ENCODE measurements at regions not wholly inside any gene's neighbourhood (a gene's known extent, or its start where the extent isn't known, plus 50 kb on each side); places are given as distances from the start of the nearest gene placed in this dataset.

- H2AK5ac ChIP-seq (ENCODE audit: low read length): no peak overlapping the region
- H4K8ac ChIP-seq (ENCODE audit: low read depth, low read length): no peak overlapping the region
- H3K4me3 ChIP-seq (ENCODE audit: low read length): no peak overlapping the region
- H2BK15ac ChIP-seq (replicated peaks; ENCODE audit: low read depth): no peak overlapping the region
- no peaks in the 10 kb centered on the region for H3K36me3 ChIP-seq (ENCODE audit: control insufficient read depth, insufficient read depth, low read length)
- no peak overlapping the region for H4K5ac ChIP-seq (ENCODE audit: low read length)
- H3K79me1 ChIP-seq (ENCODE audit: low read length): no peaks in the 10 kb centered on the region
- no peak overlapping the region for H3K23ac ChIP-seq (ENCODE audit: low read length)
- DNase-seq: no peak
- no peak overlapping the region for H3K27ac ChIP-seq (ENCODE audit: low read depth, low read length)
- no peaks in the 10 kb centered on the region for H3K79me2 ChIP-seq (ENCODE audit: control insufficient read depth, insufficient read depth, low read length)
- no peak overlapping the region for H3K4me2 ChIP-seq (ENCODE audit: low read length)
- H3K18ac ChIP-seq (ENCODE audit: low read length): no peak overlapping the region
- H2BK5ac ChIP-seq (ENCODE audit: low read length): no peak overlapping the region
- no peak overlapping the region for H3K9ac ChIP-seq (ENCODE audit: low read length)
- H3K4ac ChIP-seq (ENCODE audit: low read depth, low read length): no peak overlapping the region
- 100% methylated on average over 1 of the region's 4 CpGs for WGBS (ENCODE audit: extremely low coverage, insufficient coverage, low lambda C conversion rate)
- H3K27me3 ChIP-seq (ENCODE audit: insufficient read depth, low read length, poor library complexity): no peaks in the 10 kb centered on the region
- H3K4me1 ChIP-seq (ENCODE audit: control insufficient read depth, low read depth, low read length): no peaks in the 10 kb centered on the region
- no peak overlapping the region for H3K56ac ChIP-seq (ENCODE audit: low read length)
- no peak overlapping the region for H2BK120ac ChIP-seq (ENCODE audit: low read depth, low read length)
Measured at GRCh38 chr19:28846094-28846812, 366.7 kb downstream of the UQCRFS1 start.

DNA sequence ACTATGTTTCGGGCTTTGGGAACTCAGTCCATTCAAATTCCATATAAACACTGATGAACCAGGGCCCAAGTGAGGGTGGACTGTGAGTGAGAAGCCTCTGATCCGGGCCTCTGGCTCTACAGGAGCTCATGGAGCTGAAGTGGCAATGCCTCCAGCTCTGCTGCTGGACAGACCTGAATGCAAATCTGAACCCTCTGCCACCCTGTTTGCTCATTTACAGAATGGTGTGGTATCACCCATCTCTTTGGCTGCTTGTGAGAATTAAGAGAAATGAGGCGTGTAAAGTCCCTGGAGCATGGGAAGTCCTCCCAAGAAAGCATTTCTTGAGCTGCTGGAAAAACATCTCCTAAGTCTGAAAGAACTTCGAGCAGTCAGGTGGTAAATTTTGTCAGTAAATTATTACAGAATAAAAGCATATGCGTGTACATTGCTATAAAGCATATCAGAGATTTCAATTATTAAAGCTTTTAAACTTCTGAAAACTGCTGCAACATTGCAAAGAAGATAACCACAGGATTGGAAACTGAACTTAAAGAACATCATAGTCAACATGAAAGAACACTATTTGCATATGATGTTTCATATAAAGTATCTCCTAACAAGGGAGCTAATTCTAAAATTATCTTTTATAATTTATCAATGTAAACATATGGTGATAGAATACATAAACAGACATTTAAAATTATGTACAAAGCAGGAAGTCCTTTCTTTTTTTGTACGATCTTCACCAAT, 369.0 kb downstream of the UQCRFS1 start:
- H3K4me3 ChIP-seq (ENCODE audit: low read length): no peak overlapping the region
- H3K36me3 ChIP-seq (ENCODE audit: control insufficient read depth, insufficient read depth, low read length): no peaks in the 10 kb centered on the region
- no peak overlapping the region for H3K9ac ChIP-seq (ENCODE audit: low read length)
- no peak overlapping the region for H3K4me2 ChIP-seq (ENCODE audit: low read length)
- H2BK15ac ChIP-seq (replicated peaks; ENCODE audit: low read depth): no peak overlapping the region
- no peak overlapping the region for H2BK120ac ChIP-seq (ENCODE audit: low read depth, low read length)
- no peaks in the 10 kb centered on the region for H3K79me1 ChIP-seq (ENCODE audit: low read length)
- H2BK5ac ChIP-seq (ENCODE audit: low read length): no peak overlapping the region
- H3K4ac ChIP-seq (ENCODE audit: low read depth, low read length): no peak overlapping the region
- no peak for DNase-seq
- H3K27me3 ChIP-seq (ENCODE audit: insufficient read depth, low read length, poor library complexity): no peaks in the 10 kb centered on the region
- peaks cover 6% of the 10 kb centered on the region for H3K4me1 ChIP-seq (ENCODE audit: control insufficient read depth, low read depth, low read length)
- H2AK5ac ChIP-seq (ENCODE audit: low read length): no peak overlapping the region
- no peaks in the 10 kb centered on the region for H3K79me2 ChIP-seq (ENCODE audit: control insufficient read depth, insufficient read depth, low read length)
- no CpG with 5 or more reads among the region's 6 CpGs for WGBS (ENCODE audit: extremely low coverage, insufficient coverage, low lambda C conversion rate)
- H3K23ac ChIP-seq (ENCODE audit: low read length): no peak overlapping the region
- H3K27ac ChIP-seq (ENCODE audit: low read depth, low read length): no peak overlapping the region
- no peak overlapping the region for H3K56ac ChIP-seq (ENCODE audit: low read length)
- H4K5ac ChIP-seq (ENCODE audit: low read length): no peak overlapping the region
- no peak overlapping the region for H3K18ac ChIP-seq (ENCODE audit: low read length)
- H4K8ac ChIP-seq (ENCODE audit: low read depth, low read length): no peak overlapping the region

DNA sequence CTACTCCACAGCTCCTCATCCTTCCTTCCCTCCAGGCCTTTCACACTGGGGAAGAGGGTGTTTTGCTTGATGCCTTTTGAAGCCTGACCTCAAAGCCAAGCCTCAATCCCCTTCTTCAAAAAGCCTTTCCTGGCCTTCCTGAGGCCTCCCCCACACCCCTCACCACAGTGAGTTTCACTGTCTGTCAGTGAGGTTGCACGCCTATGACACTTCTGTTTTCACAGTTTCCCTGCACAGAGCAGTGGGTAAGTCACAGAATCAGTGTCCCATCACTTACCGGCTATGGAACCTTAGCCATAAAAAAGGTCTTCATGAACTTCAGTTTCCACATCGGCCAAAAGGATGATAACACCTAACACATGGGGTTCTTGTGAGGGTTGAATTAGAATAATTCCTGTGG, 371.4 kb downstream of the UQCRFS1 start:
- no peak overlapping the region for H3K9ac ChIP-seq (ENCODE audit: low read length)
- WGBS (ENCODE audit: extremely low coverage, insufficient coverage, low lambda C conversion rate): no CpG with 5 or more reads among the region's 3 CpGs
- no peak overlapping the region for H2BK120ac ChIP-seq (ENCODE audit: low read depth, low read length)
- no peak overlapping the region for H2BK5ac ChIP-seq (ENCODE audit: low read length)
- no peaks in the 10 kb centered on the region for H3K79me2 ChIP-seq (ENCODE audit: control insufficient read depth, insufficient read depth, low read length)
- H4K8ac ChIP-seq (ENCODE audit: low read depth, low read length): no peak overlapping the region
- no peak overlapping the region for H2BK15ac ChIP-seq (replicated peaks; ENCODE audit: low read depth)
- H3K23ac ChIP-seq (ENCODE audit: low read length): no peak overlapping the region
- DNase-seq: no peak
- no peak overlapping the region for H3K4ac ChIP-seq (ENCODE audit: low read depth, low read length)
- H3K27me3 ChIP-seq (ENCODE audit: insufficient read depth, low read length, poor library complexity): no peaks in the 10 kb centered on the region
- no peaks in the 10 kb centered on the region for H3K36me3 ChIP-seq (ENCODE audit: control insufficient read depth, insufficient read depth, low read length)
- no peak overlapping the region for H3K56ac ChIP-seq (ENCODE audit: low read length)
- H3K4me3 ChIP-seq (ENCODE audit: low read length): no peak overlapping the region
- no peak overlapping the region for H4K5ac ChIP-seq (ENCODE audit: low read length)
- no peak overlapping the region for H3K27ac ChIP-seq (ENCODE audit: low read depth, low read length)
- no peak overlapping the region for H3K18ac ChIP-seq (ENCODE audit: low read length)
- H2AK5ac ChIP-seq (ENCODE audit: low read length): no peak overlapping the region
- H3K4me1 ChIP-seq (ENCODE audit: control insufficient read depth, low read depth, low read length): peaks cover 6% of the 10 kb centered on the region
- no peaks in the 10 kb centered on the region for H3K79me1 ChIP-seq (ENCODE audit: low read length)
- H3K4me2 ChIP-seq (ENCODE audit: low read length): no peak overlapping the region

GRCh38 chr19:28840891-28841290, 372.1 kb downstream of the UQCRFS1 start:
- Histone ChIP-seq H3K4me2 (ENCODE audit: low read length) (no peak overlapping the region), H3K79me2 (ENCODE audit: control insufficient read depth, insufficient read depth, low read length) (no peaks in the 10 kb centered on the region), H2BK120ac (ENCODE audit: low read depth, low read length) (no peak overlapping the region), H3K56ac (ENCODE audit: low read length) (no peak overlapping the region), H2BK5ac (ENCODE audit: low read length) (no peak overlapping the region), H2BK15ac (replicated peaks; ENCODE audit: low read depth) (no peak overlapping the region), H3K27me3 (ENCODE audit: insufficient read depth, low read length, poor library complexity) (no peaks in the 10 kb centered on the region), H3K4me3 (ENCODE audit: low read length) (no peak overlapping the region), H3K9ac (ENCODE audit: low read length) (no peak overlapping the region), H3K4me1 (ENCODE audit: control insufficient read depth, low read depth, low read length) (peaks cover 6% of the 10 kb centered on the region), H4K5ac (ENCODE audit: low read length) (no peak overlapping the region), H4K8ac (ENCODE audit: low read depth, low read length) (no peak overlapping the region), H3K23ac (ENCODE audit: low read length) (no peak overlapping the region), H3K18ac (ENCODE audit: low read length) (no peak overlapping the region), H3K79me1 (ENCODE audit: low read length) (no peaks in the 10 kb centered on the region), H3K4ac (ENCODE audit: low read depth, low read length) (no peak overlapping the region), H2AK5ac (ENCODE audit: low read length) (no peak overlapping the region), H3K36me3 (ENCODE audit: control insufficient read depth, insufficient read depth, low read length) (no peaks in the 10 kb centered on the region), H3K27ac (ENCODE audit: low read depth, low read length) (no peak overlapping the region)
- DNase-seq: peak; percentile 73
- no CpG with 5 or more reads among the region's 2 CpGs for WGBS (ENCODE audit: extremely low coverage, insufficient coverage, low lambda C conversion rate)

- H3K27me3 ChIP-seq (ENCODE audit: insufficient read depth, low read length, poor library complexity): no peaks in the 10 kb centered on the region
- H3K9ac ChIP-seq (ENCODE audit: low read length): no peak overlapping the region
- no peak overlapping the region for H2BK15ac ChIP-seq (replicated peaks; ENCODE audit: low read depth)
- H4K5ac ChIP-seq (ENCODE audit: low read length): no peak overlapping the region
- WGBS (ENCODE audit: extremely low coverage, insufficient coverage, low lambda C conversion rate): no CpG with 5 or more reads among the region's 3 CpGs
- peaks cover 6% of the 10 kb centered on the region for H3K4me1 ChIP-seq (ENCODE audit: control insufficient read depth, low read depth, low read length)
- no peaks in the 10 kb centered on the region for H3K79me2 ChIP-seq (ENCODE audit: control insufficient read depth, insufficient read depth, low read length)
- no peak overlapping the region for H3K23ac ChIP-seq (ENCODE audit: low read length)
- H2AK5ac ChIP-seq (ENCODE audit: low read length): no peak overlapping the region
- no peak for DNase-seq
- H2BK120ac ChIP-seq (ENCODE audit: low read depth, low read length): no peak overlapping the region
- no peak overlapping the region for H3K4ac ChIP-seq (ENCODE audit: low read depth, low read length)
- H3K79me1 ChIP-seq (ENCODE audit: low read length): no peaks in the 10 kb centered on the region
- no peak overlapping the region for H3K18ac ChIP-seq (ENCODE audit: low read length)
- no peak overlapping the region for H3K56ac ChIP-seq (ENCODE audit: low read length)
- no peaks in the 10 kb centered on the region for H3K36me3 ChIP-seq (ENCODE audit: control insufficient read depth, insufficient read depth, low read length)
- no peak overlapping the region for H2BK5ac ChIP-seq (ENCODE audit: low read length)
- H3K4me2 ChIP-seq (ENCODE audit: low read length): no peak overlapping the region
- H3K4me3 ChIP-seq (ENCODE audit: low read length): no peak overlapping the region
- H3K27ac ChIP-seq (ENCODE audit: low read depth, low read length): no peak overlapping the region
- H4K8ac ChIP-seq (ENCODE audit: low read depth, low read length): no peak overlapping the region
Measured at GRCh38 chr19:28839455-28839854, 373.5 kb downstream of the UQCRFS1 start.

Measured in mesendoderm (in vitro differentiated cells).